ENCODE measurements at regions not wholly inside any gene's neighbourhood (a gene's known extent, or its start where the extent isn't known, plus 50 kb on each side); places are given as distances from the start of the nearest gene placed in this dataset.

DNA sequence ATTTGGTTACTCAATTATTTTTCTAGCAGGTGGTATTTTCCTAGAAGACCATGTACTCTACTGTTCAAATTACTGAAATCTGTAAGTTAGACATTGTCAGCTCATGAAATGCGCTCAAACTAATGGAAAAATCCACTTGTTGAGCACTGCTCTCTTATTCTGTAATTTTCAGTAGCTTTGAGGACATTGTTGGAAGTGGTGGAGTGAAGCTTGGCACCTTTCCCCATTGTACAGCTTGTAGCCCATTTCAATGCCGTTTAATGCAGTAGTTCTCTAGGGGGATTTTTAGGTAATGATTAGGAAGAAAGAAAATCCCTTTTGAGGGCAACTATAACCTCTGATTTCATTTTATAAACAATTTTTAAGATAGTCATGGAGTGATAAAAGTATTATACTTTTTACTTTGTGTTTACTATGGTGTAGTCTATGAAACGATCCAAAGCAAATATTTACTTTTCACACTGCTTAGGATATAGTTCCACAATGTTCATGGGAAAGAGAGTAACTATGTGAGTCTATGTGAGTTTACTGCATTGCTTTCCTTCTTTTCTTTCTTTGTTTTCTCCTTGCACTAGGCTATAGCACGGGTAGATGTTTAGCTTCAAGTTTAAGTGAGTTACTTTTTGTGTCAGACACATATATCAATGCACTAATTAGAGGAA lies 165.8 kb upstream of the ANKH start:
- no peak for FAIRE-seq
- H3K4me1 ChIP-seq (ENCODE audit: control insufficient read depth, insufficient read depth, low read length), result no peaks in the 10 kb centered on the region
- 34% methylated on average over 4 of the region's 4 CpGs for WGBS (ENCODE audit: insufficient coverage, insufficient replicate concordance, low lambda C conversion rate, missing lambda C conversion rate)
- in situ Hi-C loops (cut with MboI), result no loop called here
- H3K27me3 ChIP-seq (replicated peaks in 1 of 2; ENCODE audit: control insufficient read depth in 2 of 2, insufficient read depth in 2 of 2, low read length in 1 of 2), result no peaks in the 10 kb centered on the region
- H3K4me2 ChIP-seq (ENCODE audit: control insufficient read depth, insufficient read depth), result no peak overlapping the region
- no peak for ATAC-seq
- no peaks in the 10 kb centered on the region for H4K20me1 ChIP-seq (ENCODE audit: control insufficient read depth, insufficient read depth)
- H3K79me2 ChIP-seq (ENCODE audit: control insufficient read depth, insufficient read depth, low read length), result no peaks in the 10 kb centered on the region
- ChIA-PET SMC1A (ENCODE audit: uncharacterized antibody, unreplicated experiment) (no interaction called here), CTCF (interaction anchor here (1.0 kb wide), 1 partner anchor 34 kb away, joined by 3 read pairs; no protein-coding TSS in a partner anchor), RAD21 (ENCODE audit: unreplicated experiment) (no interaction called here), POLR2A (no interaction called here)
- H3K36me3 ChIP-seq (ENCODE audit: control insufficient read depth in 2 of 2, insufficient read depth in 2 of 2, low read length in 1 of 2), result no peaks in the 10 kb centered on the region
- TF ChIP-seq YY1 (IDR thresholded peaks at IDR 0.05; ENCODE audit: low read depth, low read length) (no peak), CHD4 (IDR thresholded peaks at IDR 0.05) (no peak), SREBF2 (IDR thresholded peaks at IDR 0.05; ENCODE audit: low read length) (no peak), HDAC2 (IDR thresholded peaks at IDR 0.05) (no peak), RUNX3 (IDR thresholded peaks at IDR 0.05; ENCODE audit: low read length) (no peak), NRF1 (conservative IDR thresholded peaks at IDR 0.05; ENCODE audit: low read depth, low read length) (no peak), TCF7 (IDR thresholded peaks at IDR 0.05; ENCODE audit: borderline replicate concordance) (no peak), FOXK2 (IDR thresholded peaks at IDR 0.05) (no peak)
- H3K4me3 ChIP-seq, result no peak overlapping the region
- H3K9me3 ChIP-seq (replicated peaks; ENCODE audit: control insufficient read depth, insufficient read depth, low read length), result no peaks in the 10 kb centered on the region
- no peak overlapping the region for H2AFZ ChIP-seq (ENCODE audit: control insufficient read depth, low read depth, low read length)
- intact Hi-C loops (cut with micrococcal nuclease; ENCODE audit: unreplicated experiment), result no loop called here
- H3K27ac ChIP-seq (ENCODE audit: control insufficient read depth, insufficient read depth), result no peak overlapping the region
- BruUV-seq (replicated peaks), result no TSS peak
- no peak overlapping the region for H3K9ac ChIP-seq (ENCODE audit: control insufficient read depth, insufficient read depth, low read length)
- DNase-seq (ENCODE audit: low read depth, low spot score), result no peak

DNA sequence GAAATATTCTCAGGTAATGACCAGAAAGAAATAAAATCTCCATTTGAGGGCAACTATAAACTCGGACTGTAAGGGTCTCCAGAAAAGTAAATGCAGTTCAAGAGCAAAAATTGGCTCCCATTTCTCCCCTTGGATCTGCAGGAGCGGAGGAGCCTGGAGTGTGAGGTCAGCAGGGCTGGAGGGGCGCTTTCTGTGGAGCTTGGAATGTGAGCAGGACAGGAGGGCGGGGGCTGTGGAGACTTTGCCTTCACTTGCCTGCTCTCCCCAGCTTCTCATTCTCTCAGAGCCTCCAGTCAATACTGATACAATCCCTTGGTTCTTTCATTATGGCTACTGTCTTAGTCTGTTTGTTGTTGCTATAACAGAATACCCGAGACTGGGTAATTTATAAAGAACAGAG lies 162.8 kb upstream of the ANKH start:
- CTCF ChIA-PET, result no interaction called here

More for the DNA sequence above, 162.8 kb upstream of the ANKH start:
- DNase-seq (ENCODE audit: low read depth, low spot score) (no peak), FAIRE-seq (no peak), ATAC-seq (no peak)
- Histone ChIP-seq H3K4me1 (ENCODE audit: control insufficient read depth, insufficient read depth, low read length) (no peaks in the 10 kb centered on the region), H4K20me1 (ENCODE audit: control insufficient read depth, insufficient read depth) (no peaks in the 10 kb centered on the region), H3K79me2 (ENCODE audit: control insufficient read depth, insufficient read depth, low read length) (no peaks in the 10 kb centered on the region), H2AFZ (ENCODE audit: control insufficient read depth, low read depth, low read length) (no peak overlapping the region), H3K36me3 (ENCODE audit: control insufficient read depth in 2 of 2, insufficient read depth in 2 of 2, low read length in 1 of 2) (no peaks in the 10 kb centered on the region), H3K4me3 (no peak overlapping the region), H3K27ac (ENCODE audit: control insufficient read depth, insufficient read depth) (no peak overlapping the region), H3K4me2 (ENCODE audit: control insufficient read depth, insufficient read depth) (no peak overlapping the region), H3K27me3 (replicated peaks in 1 of 2; ENCODE audit: control insufficient read depth in 2 of 2, insufficient read depth in 2 of 2, low read length in 1 of 2) (no peaks in the 10 kb centered on the region), H3K9ac (ENCODE audit: control insufficient read depth, insufficient read depth, low read length) (no peak overlapping the region), H3K9me3 (replicated peaks; ENCODE audit: control insufficient read depth, insufficient read depth, low read length) (no peaks in the 10 kb centered on the region)
- ChIA-PET RAD21 (ENCODE audit: unreplicated experiment) (no interaction called here), SMC1A (ENCODE audit: uncharacterized antibody, unreplicated experiment) (no interaction called here), POLR2A (no interaction called here)
- in situ Hi-C loops (cut with MboI) (no loop called here), intact Hi-C loops (cut with micrococcal nuclease; ENCODE audit: unreplicated experiment) (no loop called here)
- no TSS peak for BruUV-seq (replicated peaks)
- TF ChIP-seq KAT2A (conservative IDR thresholded peaks at IDR 0.05; ENCODE audit: control insufficient read depth, low read depth, low read length), result no peak
- 0% methylated on average over 5 of the region's 5 CpGs for WGBS (ENCODE audit: insufficient coverage, insufficient replicate concordance, low lambda C conversion rate, missing lambda C conversion rate)
